HPDE6-E6E7 (cell line): ENCODE measurements at regions not wholly inside any gene's neighbourhood (a gene's known extent, or its start where the extent isn't known, plus 50 kb on each side); places are given as distances from the start of the nearest gene placed in this dataset.
"Not testable (repeated sequence)": the region's sequence is repeated elsewhere in the genome, so short reads cannot be mapped to it uniquely, and the experiment has no call there.

ENCODE experiments used
- DNase-seq: peaks from one replicate; pipeline ENCODE4 v3.0.0; 2011; ENCODE audit warnings: missing footprints; ENCODE audit errors: extremely low spot score

GRCh38 chr11:116373104-116373944, 399.5 kb downstream of the BUD13 start:
- no peak for DNase-seq

- no peak for DNase-seq
Measured at GRCh38 chr11:116371146-116371545, 401.6 kb downstream of the BUD13 start.

- no peak for DNase-seq
Measured at GRCh38 chr11:116368784-116369183, 404.0 kb downstream of the BUD13 start.

- no peak for DNase-seq
Measured at GRCh38 chr11:116366980-116367645, 405.7 kb downstream of the BUD13 start.

GRCh38 chr11:116366451-116366850, 406.3 kb downstream of the BUD13 start:
- no peak for DNase-seq

- DNase-seq, result not testable (repeated sequence)
Measured at GRCh38 chr11:116364925-116365324, 407.9 kb downstream of the BUD13 start.

- DNase-seq, result no peak
Measured at GRCh38 chr11:116364348-116364747, 408.4 kb downstream of the BUD13 start.

GRCh38 chr11:116360221-116360941, 412.4 kb downstream of the BUD13 start:
- no peak for DNase-seq

- no peak for DNase-seq
Measured at GRCh38 chr11:116357784-116358544, 414.8 kb downstream of the BUD13 start.

- no peak for DNase-seq
Measured at GRCh38 chr11:116356451-116356850, 416.3 kb downstream of the BUD13 start.

GRCh38 chr11:116355104-116355503, 417.7 kb downstream of the BUD13 start:
- no peak for DNase-seq

- DNase-seq, result no peak
Measured at GRCh38 chr11:116353589-116353988, 419.2 kb downstream of the BUD13 start.

- DNase-seq, result no peak
Measured at GRCh38 chr11:116352881-116353280, 419.9 kb downstream of the BUD13 start.

- DNase-seq, result no peak
Measured at GRCh38 chr11:116348226-116348625, 424.6 kb downstream of the BUD13 start.

- no peak for DNase-seq
Measured at GRCh38 chr11:116345575-116345974, 427.2 kb downstream of the BUD13 start.

- no peak for DNase-seq
Measured at GRCh38 chr11:116344601-116345000, 428.2 kb downstream of the BUD13 start.

- DNase-seq, result no peak
Measured at GRCh38 chr11:116343270-116343669, 429.5 kb downstream of the BUD13 start.

- DNase-seq, result no peak
Measured at GRCh38 chr11:116342148-116342547, 430.6 kb downstream of the BUD13 start.

- no peak for DNase-seq
Measured at GRCh38 chr11:116339306-116340098, 433.3 kb downstream of the BUD13 start.

- DNase-seq, result not testable (repeated sequence)
Measured at GRCh38 chr11:116338500-116338899, 434.3 kb downstream of the BUD13 start.

GRCh38 chr11:116336540-116336939, 436.2 kb downstream of the BUD13 start:
- no peak for DNase-seq
